IPS DF 19.7 (cell line): ENCODE measurements at regions not wholly inside any gene's neighbourhood (a gene's known extent, or its start where the extent isn't known, plus 50 kb on each side); places are given as distances from the start of the nearest gene placed in this dataset.

Experiments
- DNase-seq: peaks from one replicate; pipeline ENCODE4 v3.0.0-alpha.2; 2013; ENCODE audit warnings: low read depth, low spot score

DNA sequence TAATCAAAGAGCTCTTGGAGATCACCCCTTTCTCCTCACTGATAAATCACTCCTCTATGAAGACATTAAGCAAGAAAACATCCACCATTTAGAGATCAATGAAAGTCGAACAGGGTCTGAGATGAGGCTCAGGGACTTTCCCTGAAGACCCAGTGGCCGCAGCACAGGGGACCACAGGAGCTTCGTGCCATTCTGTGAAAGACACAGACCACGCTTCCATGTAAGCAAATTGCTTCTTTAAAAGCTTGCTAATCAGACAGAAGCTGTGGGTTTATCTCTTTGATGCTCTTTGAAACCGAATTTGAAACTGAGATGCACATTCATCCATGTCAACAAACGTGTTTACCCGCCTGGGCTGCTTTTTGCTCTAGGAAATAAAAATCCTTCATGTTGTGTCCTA is 231.9 kb upstream of the PPP2R2D start:
- DNase-seq, result no peak

DNA sequence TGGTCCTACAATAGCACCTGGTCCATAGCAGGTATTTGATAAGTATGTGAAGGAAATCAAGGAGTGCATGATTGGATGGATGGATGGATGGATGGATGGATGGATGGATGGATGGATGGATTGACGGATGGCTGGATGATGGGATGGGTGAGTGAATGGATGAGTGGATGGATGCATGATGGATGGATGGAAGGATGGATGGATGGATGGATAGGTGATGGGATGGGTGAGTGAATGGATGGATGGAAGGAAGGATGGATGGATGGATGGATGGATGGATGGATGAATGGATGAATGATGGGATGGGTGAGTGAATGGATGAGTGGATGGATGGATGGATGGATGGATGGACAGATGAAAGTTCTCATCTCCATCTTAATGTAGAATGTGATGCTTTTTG is 231.0 kb upstream of the PPP2R2D start:
- DNase-seq, result no peak

DNA sequence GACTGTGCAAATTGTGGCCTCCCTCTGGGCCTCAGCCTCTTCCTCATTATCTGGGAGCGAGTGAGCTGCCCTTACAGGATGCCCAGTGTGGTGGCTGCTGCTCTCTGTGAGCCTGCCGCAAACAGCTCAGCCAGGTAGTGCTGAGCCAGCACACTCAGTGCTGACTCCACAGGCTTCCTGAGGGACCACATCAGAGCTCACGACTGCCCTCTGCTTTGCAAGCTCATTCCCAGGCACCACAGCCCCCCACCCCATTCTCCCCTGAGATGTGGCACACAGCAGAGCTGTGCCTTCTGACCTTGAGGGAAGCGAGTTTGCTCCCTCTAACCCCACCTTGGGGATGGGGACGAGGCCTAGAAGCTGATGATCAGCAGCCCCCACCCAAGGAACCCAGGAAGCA is 230.5 kb upstream of the PPP2R2D start:
- no peak for DNase-seq

DNA sequence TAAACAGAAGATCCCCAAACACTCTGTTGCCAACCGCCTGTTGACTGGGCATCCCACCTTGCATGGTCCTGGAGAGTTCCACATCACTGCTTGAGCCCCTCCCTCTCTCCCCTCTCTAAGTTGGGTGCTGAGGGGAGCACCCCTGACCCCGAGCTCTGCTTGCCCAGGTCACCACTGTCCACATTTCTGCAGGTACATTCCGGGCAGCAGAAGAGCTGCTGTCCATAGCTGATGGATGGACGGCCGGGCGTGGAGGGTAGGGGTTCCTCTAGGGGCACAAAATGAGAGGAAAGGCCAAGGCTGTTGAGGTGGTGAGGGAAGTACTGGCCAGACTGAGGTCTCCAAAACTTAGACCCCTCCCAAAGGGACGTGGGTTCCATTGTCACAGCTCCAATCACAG is 227.4 kb upstream of the PPP2R2D start:
- DNase-seq, result no peak

DNA sequence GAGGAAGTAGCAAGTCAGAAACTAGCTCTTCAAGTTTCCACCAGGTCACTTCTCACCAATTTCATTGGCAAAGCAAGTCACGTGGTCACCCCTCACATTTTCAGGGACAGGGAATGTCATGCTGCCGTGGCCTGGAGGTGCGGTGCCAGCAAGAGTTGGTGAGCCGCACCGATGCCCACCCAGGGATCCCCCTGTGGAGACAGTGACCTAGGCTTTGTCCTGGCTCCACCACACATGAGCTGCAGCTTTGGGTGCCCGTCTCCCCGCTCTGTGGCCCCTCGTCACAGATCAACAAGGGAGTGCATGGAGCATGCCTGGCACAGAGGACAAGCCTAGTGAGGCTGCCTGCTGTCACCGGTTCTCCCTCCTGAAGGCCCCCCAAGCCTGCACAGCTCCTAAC is 226.7 kb upstream of the PPP2R2D start:
- no peak for DNase-seq

DNA sequence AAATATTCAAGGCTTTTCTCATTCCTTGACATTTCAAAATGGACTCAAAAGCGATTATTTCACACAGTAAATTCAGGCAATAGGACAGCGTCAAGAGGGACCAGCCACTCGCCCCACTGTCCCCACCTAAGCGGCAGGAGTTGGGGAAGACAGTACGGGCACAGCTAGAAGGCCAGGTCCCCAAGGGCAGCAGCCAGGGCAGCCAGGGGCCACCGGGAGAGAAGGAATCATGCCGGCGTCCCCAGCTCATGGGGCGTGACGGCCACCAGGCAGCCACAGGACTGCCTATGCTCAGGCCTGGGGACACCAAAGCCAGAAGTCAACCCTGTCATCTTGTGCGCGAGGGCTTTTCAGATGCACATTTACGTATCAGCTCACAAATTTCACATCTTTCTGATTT is 225.7 kb upstream of the PPP2R2D start:
- no peak for DNase-seq

DNA sequence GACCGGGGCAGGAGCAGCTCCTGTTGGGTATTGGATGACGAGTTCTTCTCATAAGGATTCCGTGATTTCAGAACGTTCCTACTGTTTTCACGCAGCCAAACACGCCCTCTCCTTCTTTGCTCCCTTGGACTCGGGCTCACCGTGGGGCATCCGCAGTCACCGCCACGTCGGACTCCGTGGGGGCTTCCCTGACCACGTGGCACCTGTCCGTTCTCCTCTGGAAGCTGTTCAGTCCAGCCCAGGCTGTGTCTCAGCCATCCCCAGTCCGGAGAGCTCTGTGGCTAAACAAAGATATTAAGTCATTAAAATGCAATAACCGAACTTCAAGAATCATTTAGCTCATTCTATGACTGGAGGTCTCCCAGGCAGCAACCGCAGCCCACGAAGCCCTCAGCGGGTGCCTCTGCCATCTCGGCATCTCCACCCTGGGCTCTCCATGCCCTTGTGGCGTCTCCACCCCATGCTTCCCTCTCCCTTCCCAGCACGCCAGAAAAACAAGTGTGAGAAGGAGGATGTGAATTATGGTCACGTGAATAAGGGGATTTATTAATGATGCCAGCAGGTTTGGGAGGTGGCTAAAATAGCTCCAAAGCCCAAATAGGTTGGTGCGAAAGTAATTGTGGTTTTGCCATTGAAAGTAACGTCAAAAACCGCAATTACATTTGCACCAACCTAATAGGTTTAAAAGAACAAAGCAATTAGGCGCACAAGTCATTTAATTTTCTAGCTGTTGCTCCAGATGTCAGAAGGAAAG is 224.6 kb upstream of the PPP2R2D start:
- no peak for DNase-seq

DNA sequence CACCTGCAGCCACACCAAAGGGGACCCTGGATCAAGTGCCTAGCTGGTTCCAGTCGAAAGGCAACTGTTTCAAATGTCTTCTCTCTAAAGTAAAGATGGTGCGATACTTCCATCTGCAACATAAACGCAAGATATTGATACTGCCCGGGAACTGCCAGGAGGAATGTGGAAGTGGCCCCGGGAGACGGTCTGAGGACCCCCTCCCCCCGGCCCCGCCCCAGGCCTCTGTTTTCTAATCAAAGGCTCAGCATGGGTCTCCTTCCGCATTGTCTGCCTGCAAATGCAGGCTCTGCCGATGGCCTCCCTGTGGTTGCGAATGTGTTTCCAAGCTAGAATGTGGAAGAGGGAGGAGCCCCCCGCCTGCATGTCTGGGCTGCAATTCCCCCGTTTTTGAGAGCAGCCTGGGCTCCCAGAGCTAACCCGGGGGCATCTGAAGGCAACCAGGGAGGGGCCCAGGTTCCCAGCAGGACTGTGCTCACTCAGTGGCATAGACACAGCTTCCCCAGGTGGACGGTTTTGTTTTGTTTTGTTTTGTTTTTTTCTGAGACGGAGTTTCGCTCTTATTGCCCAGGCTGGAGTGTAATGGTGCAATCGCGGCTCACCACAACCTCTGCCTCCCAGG is 223.9 kb upstream of the PPP2R2D start:
- peak; percentile 57 for DNase-seq

DNA sequence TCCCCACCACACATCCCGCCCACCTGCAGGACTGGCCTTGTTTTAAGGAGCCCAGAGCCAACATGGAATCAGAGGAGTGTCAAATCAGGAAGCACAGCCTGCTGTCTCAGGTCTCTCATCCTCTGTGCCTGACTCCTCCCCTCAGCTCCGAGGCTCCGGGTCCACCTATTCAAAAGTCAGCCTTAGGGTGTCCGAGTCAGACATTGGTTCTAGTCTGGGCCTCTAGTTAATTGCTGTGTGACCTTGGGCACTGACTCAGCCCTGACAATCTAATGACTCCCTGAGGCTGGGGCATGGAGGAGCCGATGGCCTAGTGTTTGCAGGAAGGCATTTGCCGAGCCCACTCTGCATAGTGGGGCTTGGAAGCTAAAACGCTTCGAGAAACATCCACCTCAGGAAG is 223.1 kb upstream of the PPP2R2D start:
- DNase-seq, result no peak

DNA sequence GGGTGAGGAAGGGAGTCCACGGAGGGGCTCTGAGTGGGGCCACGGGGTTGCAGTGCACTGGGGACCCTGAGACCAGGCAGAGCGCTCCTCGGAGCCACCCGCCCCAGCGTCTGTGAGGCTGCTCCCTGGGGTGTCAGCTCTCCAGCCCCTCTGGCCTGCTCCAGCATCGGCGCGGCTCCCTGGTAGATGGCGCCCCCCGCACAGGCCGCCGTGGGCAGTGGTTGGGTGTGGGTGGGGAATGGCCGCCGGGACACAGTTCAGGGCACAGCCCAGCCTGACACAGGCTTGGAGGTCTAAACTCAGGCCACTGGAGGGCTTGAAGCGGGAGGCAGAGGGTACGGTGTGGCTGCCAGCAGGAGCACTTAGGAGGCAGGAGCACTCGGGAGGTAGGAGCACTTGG is 222.6 kb upstream of the PPP2R2D start:
- no peak for DNase-seq

DNA sequence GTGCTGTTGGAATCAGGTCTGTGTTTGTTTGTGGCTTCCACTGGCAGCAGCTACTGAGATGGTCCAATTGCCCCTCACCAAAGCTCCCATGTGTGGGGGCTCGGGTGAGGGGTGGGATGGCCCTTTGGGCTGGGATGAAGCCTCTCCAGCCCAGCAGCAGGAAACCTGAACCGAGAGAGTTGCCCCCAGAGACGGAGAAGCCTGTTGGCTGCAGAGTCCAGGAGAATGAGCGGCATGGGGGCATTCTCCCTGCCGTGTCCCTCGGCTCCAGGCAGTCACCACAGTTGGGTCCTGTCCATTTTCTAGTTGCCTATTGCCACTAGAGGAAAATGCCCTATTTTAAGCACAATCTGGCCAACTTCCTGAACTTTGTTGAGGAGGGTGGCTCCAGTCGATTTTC is 222.2 kb upstream of the PPP2R2D start:
- DNase-seq, result no peak

DNA sequence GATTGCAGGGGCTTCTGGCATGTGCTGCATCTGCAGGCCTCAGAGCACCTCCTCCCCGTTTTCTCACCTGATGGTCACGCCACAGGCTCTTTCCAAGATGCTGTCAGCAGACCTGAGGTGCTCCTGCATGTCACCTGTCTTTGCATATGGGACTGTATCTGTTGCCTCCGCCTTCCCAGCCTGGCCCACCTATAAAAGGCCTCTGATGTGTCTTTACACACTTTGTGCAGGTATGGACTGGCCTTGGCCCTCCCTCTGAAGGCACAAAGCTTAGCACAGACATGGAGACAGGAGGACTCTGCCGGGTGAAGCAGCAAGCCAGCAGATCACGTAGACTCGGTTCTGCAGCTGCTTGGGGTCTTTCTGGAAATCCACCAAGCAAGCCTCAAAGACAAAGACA is 220.9 kb upstream of the PPP2R2D start:
- no peak for DNase-seq

DNA sequence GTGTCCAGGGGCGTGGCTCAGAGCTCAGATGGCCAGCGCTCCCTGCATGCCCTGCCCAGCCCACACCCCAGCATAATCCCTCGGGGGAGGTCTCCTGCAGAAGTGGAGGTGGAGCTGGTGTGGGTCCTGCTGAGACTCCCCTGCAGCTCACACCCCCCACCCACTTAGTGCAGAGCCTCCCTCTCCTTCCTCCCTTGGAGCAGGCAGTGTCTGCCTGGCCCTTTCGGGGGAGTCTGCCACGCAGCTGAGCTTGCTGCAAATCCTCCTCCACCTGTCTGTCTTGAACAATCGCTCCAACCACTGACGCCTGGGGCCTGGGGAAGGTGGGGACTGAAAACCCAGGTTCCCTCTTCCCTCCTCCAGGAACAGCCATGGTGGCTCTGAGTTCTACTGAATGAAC is 219.7 kb upstream of the PPP2R2D start:
- no peak for DNase-seq

DNA sequence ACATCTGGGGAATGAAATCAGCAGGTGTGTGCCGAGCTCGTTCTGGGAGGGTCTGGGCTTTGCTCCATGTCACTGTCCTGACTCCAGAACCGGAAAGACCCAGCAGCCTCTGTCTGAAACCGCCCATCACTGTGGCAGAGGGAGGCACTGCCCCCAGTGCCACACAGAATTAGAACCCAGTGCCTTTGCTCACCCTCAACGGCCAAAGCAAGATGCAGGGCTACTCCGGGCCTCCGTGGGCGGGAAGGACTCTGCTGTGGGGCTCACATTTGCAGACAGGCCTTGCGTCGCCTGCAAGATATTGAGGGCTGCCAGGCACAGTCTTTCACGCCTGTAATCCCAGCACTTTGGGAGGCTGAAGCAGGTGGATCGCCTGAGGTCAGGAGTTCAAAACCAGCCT is 219.2 kb upstream of the PPP2R2D start:
- no peak for DNase-seq

DNA sequence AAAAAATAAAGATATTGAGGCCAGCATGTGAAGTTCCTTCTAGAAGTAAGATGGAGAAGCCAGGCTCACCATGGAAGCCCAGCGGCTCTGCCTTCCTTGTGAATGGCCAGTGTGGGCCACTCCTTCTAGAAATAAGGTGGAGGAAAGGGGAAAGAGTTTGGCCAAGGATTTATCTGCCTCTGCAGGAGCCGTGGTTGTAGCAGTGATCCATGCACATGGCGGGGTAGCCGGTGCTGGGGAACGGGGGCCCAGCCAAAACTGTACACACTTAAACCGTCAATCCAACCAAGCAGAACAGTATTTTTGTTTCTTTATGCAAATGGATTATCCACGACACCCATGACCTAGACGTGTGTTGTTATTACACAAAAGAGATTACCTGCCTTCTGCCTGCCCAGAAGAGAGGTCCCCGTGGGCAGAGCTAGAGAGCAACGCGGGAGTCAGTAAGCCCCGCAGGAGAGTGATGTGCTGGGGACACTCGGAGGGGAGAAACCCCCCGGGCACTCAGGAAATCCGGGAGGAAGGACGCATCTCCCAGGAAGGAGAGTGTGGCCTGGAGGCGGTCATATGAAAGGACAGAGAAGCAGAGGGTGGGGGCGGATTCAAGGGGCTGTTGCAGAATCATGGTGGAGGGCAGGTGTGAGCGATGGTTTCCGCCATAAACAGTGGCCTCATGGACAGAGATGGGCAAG is 218.4 kb upstream of the PPP2R2D start:
- no peak for DNase-seq

DNA sequence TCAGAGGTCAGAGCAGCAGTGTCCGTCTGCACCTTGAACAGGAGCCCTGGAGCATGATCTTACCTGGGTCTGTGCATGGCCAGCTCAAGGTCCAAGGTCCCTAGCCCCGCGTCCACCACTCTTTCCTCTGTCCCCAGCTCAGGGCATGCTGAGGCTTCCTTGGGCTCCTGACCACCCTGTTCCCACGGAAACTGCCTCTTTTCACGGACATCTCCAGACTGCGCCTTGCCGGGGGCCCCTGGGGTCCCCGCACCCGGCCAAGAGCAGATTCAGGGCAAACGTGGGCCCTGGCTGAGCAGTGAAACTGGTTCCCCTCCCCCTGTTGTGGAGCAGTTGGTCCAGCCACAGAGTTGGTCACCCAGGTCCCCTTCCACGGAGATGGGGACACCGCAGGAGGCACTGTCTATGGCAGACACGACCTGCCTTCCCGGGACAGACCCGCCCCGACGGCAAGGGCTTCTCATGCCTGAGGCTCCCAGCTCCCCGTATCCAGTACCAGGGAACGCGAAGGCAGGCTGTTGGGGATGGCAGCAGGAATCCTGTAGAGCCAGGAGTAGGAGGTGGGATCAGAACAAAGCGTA is 217.4 kb upstream of the PPP2R2D start:
- DNase-seq, result no peak

DNA sequence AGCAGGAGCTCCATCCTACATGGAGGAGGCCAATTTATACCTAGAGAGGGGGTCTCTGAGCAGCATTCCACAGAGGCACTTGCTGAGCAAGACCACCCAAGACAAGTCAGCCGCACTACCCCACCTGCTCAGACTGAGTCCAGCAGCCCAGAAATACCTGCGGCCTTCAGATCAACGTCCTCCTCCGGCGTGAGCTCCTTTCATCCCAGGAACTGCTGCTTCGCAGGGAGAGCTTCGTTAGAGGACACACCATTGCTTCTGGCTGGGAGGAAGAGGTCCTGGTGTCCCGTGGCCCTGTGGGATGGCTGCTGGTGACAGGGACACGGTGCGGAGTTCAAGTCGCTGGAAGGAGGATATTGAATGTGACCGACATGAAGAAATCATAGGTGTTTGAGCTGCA is 216.9 kb upstream of the PPP2R2D start:
- DNase-seq, result no peak

DNA sequence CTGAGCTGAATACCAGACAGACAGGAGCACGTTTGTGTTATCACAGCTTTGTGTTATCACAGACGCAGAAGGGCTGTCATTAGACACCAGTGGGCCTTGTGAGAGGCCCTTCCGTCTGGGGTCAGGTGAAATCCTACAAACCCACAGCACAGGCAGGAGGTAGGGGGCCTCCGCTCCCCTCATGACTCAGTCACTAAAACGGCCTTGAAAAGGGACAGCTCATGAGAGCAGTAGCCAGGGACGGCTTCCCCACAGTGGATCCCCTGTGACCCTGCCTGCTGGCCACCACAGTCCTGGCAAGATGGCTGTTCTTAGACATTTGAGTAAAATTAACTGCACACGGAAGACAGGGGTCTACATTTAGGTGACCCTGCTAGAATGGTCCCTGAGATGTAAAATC is 215.8 kb upstream of the PPP2R2D start:
- no peak for DNase-seq

DNA sequence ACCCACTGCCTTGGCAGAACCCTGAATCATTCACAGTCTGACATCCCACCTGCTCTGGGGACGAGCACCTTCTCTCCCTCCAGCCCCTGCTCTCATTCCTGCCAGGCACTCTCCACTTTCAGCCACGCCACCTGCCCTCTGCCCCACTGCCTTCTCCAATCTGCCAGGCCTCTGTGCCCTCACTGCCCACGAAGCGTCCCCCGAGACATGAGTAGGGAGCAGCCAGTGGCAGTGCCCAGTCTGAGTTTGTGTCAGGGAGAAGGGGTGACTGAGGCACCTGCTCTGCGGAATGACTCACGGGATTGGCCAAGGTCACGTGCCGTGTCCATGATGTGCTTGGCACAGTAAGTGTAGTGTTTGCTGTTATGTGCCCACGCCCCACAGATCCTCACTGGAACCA is 215.2 kb upstream of the PPP2R2D start:
- DNase-seq, result no peak

DNA sequence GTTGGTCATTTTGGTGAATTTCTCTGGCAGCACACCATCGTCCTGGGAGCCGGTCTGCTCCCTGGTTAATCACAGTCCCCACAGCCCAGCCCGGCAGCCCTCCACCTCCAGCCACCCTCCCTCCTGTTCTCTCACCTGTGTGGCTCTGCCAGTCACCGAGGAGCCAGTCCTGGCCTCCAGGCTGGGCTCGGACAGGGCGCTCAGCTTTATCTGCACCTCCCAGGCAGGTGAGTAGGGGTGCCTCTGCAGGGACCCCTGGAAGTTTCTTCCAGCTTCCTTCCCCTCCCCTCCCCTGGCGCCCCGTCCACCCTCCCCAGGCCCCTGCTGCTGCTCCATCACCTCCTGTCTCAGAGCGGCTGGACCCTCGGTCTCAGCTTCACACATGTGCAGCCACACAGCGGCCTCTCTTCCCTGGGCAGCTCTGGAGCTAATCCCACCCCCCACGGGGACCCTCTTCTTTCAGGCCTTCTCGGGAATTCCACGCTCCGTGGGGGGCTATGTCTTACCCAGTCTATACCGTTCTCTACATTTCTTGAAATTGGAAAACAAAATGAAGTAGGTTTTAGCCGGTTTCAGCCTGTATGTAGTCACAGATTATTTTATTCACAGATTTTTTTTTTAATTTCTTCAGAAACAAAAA is 213.9 kb upstream of the PPP2R2D start:
- no peak for DNase-seq

DNA sequence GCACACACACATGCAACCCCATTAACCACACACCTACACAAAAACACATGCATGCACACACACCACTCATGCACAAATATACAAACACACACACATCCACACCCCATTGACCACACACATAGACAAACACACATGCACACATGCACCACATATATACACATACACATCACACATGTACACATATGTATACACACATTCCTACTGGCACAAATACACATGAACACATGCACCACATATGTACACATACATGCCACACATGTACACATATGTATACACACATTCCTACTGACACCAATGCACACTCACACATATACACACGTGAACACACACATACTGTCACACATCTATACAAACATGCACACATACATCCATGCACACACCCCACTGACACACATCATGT is 212.5 kb upstream of the PPP2R2D start:
- DNase-seq, result no peak

DNA sequence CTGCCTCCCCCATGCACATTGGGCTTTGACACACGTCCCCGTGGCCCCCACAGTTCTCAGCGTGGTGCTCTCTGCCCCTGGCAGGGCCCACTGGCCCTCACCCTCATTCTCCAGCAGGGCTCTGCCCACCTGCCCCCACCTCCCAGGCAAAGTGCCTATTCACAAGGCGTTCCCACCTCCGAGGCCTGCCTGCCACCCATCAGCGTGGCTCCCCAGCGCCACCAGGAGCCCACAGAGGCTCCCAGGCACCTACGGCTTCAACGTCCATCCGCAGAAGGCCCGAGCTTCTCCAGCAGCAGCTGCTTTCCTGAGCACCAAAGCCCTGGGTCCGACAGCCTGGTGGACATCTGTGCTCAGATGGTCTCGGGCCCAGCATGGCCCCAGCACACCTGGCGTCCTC is 211.8 kb upstream of the PPP2R2D start:
- DNase-seq, result no peak
